WI38 (cell line): ENCODE measurements at regions not wholly inside any gene's neighbourhood (a gene's known extent, or its start where the extent isn't known, plus 50 kb on each side); places are given as distances from the start of the nearest gene placed in this dataset.

ENCODE experiments used
- H3K4me3 ChIP-seq: 2 replicates; pipeline ENCODE4 v1.5.1; 2011; ENCODE audit warnings: low read depth, mild to moderate bottlenecking, control low read depth, low read length
- TF ChIP-seq, protein P1 (sequence below): IDR thresholded peaks from 2 replicates; pipeline ENCODE4 v1.5.1; 2012; ENCODE audit warnings: low read depth, mild to moderate bottlenecking, control low read depth, low read length

DNA sequence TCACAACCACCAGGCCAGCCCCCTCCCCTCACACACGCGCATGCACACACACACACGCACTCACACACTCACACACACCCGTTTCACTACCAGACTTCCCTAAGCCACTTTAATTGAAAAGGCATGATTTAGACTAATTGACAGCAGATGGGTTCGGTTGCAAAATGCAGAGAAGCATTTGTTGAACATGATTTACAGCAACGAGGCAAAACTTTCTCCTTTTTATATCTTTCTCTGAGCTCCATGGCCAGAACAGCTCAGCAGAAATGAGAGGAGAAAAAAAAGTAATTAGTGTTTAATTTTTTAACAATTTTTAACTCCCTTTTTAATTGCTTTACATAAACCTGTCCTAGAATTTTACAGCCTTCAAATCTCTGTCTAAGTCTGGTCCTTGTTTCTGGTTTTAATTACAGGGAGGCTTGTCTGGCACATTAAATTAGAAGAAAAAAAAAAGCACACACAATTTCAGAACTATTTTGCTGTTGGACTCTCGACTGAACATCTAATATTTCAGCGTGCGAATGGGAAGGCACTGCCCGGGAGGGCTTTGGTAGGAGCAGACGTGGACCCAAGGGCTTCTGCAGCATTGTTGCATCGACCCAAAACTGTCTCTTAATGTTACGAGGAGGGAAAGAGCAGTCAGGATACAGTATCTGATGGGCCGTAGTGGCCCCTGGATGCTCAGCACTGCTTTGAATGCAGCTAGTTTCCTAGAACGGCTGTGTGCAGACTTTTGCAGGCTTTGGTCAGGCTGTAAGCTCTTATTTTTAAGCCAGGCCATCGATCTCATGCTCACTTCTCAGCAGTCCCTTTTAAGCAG, 255.9 kb downstream of the SOX9 start:
- TF ChIP-seq, protein P1, sequence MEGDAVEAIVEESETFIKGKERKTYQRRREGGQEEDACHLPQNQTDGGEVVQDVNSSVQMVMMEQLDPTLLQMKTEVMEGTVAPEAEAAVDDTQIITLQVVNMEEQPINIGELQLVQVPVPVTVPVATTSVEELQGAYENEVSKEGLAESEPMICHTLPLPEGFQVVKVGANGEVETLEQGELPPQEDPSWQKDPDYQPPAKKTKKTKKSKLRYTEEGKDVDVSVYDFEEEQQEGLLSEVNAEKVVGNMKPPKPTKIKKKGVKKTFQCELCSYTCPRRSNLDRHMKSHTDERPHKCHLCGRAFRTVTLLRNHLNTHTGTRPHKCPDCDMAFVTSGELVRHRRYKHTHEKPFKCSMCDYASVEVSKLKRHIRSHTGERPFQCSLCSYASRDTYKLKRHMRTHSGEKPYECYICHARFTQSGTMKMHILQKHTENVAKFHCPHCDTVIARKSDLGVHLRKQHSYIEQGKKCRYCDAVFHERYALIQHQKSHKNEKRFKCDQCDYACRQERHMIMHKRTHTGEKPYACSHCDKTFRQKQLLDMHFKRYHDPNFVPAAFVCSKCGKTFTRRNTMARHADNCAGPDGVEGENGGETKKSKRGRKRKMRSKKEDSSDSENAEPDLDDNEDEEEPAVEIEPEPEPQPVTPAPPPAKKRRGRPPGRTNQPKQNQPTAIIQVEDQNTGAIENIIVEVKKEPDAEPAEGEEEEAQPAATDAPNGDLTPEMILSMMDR, result no peak
- H3K4me3 ChIP-seq, result no peak overlapping the region

DNA sequence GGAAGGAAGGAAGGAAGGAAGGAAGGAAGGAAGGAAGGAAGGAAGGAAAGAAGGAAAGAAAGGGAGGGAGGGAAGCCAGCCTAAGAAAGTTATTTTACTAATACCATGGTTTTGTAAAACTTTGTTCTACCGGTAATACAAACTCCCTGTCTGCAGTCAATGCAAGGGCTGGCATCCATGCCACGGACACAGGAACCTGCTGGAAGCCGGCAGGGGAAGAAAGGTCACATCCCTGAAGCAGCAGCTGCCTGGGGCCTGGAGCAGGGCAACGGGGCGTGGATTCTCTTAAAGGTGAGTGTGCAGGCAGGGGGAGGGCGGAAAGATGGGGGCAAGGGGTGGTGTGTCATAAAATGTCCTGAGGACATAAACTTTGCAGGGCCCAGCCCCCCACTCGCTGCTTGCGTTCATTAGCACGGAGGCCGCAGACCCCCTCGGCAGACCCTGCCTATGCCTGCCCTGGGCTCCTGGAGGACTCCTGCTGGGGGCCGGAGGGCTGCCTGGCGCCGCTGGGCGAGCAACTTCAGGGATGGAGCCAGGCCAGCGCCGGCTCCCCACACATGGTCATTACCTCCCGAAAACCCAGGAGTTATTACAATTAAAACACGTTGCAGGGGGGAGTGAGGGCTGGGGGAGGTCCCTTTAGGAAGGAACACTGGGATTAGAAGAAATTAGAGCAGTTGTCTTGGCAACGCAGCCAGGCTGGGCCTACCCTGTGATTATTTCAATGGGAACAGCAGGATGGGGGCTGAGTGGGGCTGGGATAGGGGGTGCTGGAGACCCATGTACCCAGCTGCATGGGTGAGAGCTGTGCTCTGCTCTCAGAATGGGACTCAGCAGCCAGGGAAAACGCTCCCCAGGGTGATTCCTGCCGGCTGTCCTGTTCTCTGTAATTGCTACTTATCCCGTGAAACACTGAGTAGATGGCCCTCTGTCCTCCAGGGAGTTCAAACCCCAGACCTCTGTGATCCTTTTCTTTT, 257.9 kb downstream of the SOX9 start:
- no peak overlapping the region for H3K4me3 ChIP-seq
- TF ChIP-seq, protein P1, result no peak

DNA sequence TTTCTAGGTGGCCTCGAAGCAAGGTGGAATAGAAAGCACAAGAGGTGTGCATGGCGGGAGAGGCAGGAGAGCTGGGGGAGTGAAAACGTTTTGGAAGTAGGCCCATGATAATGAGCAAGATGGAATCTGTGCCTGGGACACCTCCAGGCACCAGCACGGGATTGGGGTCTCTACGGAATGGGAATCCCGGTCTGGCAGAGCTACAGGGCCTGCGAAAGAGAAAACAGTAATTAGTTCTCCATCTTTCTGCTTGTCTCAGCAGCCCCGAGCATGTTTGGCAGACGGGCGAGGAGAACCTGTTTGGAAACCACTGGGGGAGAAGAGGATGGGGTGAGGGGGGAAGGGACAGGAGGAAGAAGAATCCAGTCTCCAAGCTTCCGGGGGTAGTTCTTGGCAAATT, 258.7 kb downstream of the SOX9 start:
- TF ChIP-seq, protein P1, result no peak
- H3K4me3 ChIP-seq, result no peak overlapping the region

DNA sequence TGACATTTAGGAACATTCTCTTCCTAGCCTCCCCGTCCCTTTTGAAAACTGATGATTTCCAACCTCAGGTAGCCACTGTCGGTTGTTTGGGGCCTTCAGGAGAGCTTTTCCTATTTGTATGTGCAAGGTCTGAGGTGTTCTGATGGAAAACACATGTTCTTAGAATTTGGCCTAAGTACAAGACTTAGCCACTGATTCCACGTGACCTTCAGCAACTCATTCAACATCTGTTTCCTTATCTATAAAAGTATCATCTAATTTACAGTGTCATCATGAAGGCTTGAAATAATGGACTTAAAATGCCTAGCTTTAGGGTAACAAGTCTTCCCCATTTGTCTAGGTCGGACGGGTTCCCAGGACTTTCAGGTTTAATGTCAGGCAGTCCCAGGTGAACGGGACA, 259.3 kb downstream of the SOX9 start:
- TF ChIP-seq, protein P1, result no peak

DNA sequence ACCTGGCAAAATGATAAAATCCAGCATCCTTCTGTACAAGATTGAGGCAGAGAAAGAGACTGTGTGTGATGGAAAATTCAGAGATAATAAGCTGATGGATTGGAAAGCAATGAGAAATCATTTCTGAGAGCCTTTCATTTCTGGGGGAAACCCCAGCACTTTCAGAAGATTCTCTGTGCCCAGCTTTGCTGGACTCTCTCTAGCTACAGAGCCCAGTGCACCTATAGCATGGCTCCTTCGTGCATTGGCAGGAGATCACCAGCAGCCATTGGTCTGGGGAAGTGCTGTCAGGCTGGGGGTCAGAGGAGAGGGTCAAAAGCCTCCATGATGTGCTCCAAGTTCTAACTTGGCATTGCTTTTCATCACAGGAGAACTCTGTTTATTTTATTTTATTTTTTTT, 259.9 kb downstream of the SOX9 start:
- TF ChIP-seq, protein P1, result no peak

More for the DNA sequence above, 259.3 kb downstream of the SOX9 start:
- H3K4me3 ChIP-seq, result no peak overlapping the region

DNA sequence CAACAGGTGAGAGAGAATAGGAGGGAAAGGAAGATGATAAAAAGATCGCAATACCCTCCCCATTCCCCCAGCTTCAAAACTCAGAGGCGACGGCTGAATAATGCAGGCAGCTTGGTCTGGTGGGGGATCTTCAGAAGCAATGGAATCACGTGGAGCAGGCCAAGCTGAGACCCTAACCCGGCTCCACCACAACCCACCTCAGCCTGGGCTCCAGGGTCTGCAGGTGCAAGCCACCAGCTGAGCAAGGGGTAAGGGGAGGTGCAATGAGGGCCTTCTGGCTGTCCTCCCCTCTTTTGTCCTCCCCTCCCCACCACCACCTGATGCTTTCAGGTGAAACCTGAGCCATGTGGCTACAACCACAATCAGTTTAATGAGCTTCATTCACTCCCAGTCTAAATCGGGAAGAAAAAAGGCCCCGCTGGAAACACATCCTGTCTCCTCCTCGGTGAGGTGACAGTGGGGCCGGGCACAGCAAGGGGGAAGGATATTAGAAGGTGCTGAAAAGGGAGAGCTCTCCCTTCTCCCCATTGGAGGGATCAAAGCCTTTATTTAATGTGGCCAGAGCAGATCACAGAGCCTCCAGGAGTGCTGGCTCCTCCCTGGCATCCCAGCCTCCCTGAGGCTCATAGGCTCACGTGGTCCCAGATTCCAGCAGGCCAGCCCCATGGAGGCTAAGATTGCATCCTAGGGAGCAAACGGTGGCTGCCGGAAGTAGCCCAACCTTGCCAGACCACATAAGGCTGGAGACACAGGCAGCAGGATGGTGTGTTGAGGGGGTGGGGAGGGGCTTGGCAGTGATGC, 261.0 kb downstream of the SOX9 start:
- no peak overlapping the region for H3K4me3 ChIP-seq

More for the DNA sequence above, 259.9 kb downstream of the SOX9 start:
- no peak overlapping the region for H3K4me3 ChIP-seq

More for the DNA sequence above, 261.0 kb downstream of the SOX9 start:
- TF ChIP-seq, protein P1, result no peak
